ENCODE measurements at regions not wholly inside any gene's neighbourhood (a gene's known extent, or its start where the extent isn't known, plus 50 kb on each side); places are given as distances from the start of the nearest gene placed in this dataset.
"Not testable (repeated sequence)": the region's sequence is repeated elsewhere in the genome, so short reads cannot be mapped to it uniquely, and the experiment has no call there.

DNA sequence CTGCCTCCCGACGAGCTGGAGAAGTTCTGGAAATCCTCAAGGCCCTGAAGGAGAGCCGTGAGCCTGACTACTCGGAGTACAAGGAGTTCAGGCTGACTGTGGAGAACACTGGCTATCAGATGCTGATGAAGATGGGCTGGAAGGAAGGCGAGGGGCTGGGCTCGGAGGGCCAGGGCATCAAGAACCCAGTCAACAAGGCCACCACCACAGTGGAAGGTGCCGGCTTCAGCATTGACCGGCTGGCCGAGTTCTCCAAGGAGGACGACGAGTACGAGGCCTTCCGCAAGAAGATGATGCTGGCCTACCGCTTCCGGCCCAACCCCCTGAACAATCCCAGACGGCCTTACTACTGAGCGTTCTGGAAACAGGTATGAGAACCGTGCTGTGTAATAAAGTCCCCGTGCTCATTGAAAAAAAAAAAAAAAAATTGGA is 366.1 kb upstream of the ATXN7L3B start:
- no peaks in the 10 kb centered on the region for H3K9me2 ChIP-seq (ENCODE audit: insufficient read depth, low read length)
- H3K9me3 ChIP-seq (ENCODE audit: low read length): no peaks in the 10 kb centered on the region
- no peaks in the 10 kb centered on the region for H3K27me3 ChIP-seq (ENCODE audit: insufficient read depth, low read depth, low read length)
- no peaks in the 10 kb centered on the region for H3K79me2 ChIP-seq (replicated peaks; ENCODE audit: insufficient read depth, low read length)
- no peak overlapping the region for H2AFZ ChIP-seq (ENCODE audit: low read depth, low read length)
- H3K27ac ChIP-seq (ENCODE audit: low read length): no peak overlapping the region
- TF ChIP-seq, protein P1, sequence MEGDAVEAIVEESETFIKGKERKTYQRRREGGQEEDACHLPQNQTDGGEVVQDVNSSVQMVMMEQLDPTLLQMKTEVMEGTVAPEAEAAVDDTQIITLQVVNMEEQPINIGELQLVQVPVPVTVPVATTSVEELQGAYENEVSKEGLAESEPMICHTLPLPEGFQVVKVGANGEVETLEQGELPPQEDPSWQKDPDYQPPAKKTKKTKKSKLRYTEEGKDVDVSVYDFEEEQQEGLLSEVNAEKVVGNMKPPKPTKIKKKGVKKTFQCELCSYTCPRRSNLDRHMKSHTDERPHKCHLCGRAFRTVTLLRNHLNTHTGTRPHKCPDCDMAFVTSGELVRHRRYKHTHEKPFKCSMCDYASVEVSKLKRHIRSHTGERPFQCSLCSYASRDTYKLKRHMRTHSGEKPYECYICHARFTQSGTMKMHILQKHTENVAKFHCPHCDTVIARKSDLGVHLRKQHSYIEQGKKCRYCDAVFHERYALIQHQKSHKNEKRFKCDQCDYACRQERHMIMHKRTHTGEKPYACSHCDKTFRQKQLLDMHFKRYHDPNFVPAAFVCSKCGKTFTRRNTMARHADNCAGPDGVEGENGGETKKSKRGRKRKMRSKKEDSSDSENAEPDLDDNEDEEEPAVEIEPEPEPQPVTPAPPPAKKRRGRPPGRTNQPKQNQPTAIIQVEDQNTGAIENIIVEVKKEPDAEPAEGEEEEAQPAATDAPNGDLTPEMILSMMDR (IDR thresholded peaks at IDR 0.05; ENCODE audit: poor library complexity, severe bottlenecking): no peak
- TF ChIP-seq MXI1 (conservative IDR thresholded peaks at IDR 0.05; ENCODE audit: poor library complexity, severe bottlenecking) (no peak), EP300 (conservative IDR thresholded peaks at IDR 0.05; ENCODE audit: poor library complexity, severe bottlenecking) (no peak), TAF1 (IDR thresholded peaks at IDR 0.05; ENCODE audit: low read depth) (no peak), RAD21 (conservative IDR thresholded peaks at IDR 0.05) (no peak), SMC3 (conservative IDR thresholded peaks at IDR 0.05; ENCODE audit: poor library complexity) (no peak), EZH2 (IDR thresholded peaks at IDR 0.05; ENCODE audit: borderline replicate concordance, insufficient read depth, low read length, poor library complexity, severe bottlenecking) (no peak), POLR2AphosphoS5 (IDR thresholded peaks at IDR 0.05) (no peak)
- TF ChIP-seq, protein P2, sequence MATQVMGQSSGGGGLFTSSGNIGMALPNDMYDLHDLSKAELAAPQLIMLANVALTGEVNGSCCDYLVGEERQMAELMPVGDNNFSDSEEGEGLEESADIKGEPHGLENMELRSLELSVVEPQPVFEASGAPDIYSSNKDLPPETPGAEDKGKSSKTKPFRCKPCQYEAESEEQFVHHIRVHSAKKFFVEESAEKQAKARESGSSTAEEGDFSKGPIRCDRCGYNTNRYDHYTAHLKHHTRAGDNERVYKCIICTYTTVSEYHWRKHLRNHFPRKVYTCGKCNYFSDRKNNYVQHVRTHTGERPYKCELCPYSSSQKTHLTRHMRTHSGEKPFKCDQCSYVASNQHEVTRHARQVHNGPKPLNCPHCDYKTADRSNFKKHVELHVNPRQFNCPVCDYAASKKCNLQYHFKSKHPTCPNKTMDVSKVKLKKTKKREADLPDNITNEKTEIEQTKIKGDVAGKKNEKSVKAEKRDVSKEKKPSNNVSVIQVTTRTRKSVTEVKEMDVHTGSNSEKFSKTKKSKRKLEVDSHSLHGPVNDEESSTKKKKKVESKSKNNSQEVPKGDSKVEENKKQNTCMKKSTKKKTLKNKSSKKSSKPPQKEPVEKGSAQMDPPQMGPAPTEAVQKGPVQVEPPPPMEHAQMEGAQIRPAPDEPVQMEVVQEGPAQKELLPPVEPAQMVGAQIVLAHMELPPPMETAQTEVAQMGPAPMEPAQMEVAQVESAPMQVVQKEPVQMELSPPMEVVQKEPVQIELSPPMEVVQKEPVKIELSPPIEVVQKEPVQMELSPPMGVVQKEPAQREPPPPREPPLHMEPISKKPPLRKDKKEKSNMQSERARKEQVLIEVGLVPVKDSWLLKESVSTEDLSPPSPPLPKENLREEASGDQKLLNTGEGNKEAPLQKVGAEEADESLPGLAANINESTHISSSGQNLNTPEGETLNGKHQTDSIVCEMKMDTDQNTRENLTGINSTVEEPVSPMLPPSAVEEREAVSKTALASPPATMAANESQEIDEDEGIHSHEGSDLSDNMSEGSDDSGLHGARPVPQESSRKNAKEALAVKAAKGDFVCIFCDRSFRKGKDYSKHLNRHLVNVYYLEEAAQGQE (IDR thresholded peaks at IDR 0.05; ENCODE audit: borderline replicate concordance): no peak
- no peaks in the 10 kb centered on the region for H4K20me1 ChIP-seq (ENCODE audit: insufficient read depth)
- H3K4me3 ChIP-seq (ENCODE audit: low read length): no peak overlapping the region
- H3K9ac ChIP-seq (ENCODE audit: low read length): no peak overlapping the region
- no peak overlapping the region for H3K4me2 ChIP-seq (ENCODE audit: low read length)
- H3F3A ChIP-seq (ENCODE audit: insufficient read depth, low read length, poor library complexity, severe bottlenecking): no peaks in the 10 kb centered on the region
- H3K36me3 ChIP-seq (ENCODE audit: insufficient read depth, low read length): no peaks in the 10 kb centered on the region

DNA sequence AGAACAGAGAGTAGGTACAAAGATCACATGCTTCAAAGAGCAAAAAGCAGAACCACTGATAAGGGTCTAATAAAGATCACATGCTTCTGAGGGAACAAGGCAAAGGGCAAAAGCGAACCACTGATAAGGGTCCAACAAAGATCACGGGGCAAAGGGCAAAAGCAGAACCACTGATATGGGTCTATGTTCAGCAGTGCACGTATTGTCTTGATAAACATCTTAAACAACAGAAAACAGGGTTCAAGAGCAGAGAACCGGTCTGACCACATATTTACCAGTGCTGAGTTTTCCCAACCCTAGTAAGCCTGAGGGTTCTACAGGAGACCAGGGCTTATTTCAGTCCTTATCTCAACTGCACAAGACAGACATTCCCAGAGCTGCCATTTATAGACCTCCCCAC is 362.7 kb upstream of the ATXN7L3B start:
- not testable (repeated sequence) for H3F3A ChIP-seq (ENCODE audit: insufficient read depth, low read length, poor library complexity, severe bottlenecking); H4K20me1 ChIP-seq (ENCODE audit: insufficient read depth); H3K36me3 ChIP-seq (ENCODE audit: insufficient read depth, low read length); H3K4me2 ChIP-seq (ENCODE audit: low read length); H3K27ac ChIP-seq (ENCODE audit: low read length); H3K9me2 ChIP-seq (ENCODE audit: insufficient read depth, low read length); H3K27me3 ChIP-seq (ENCODE audit: insufficient read depth, low read depth, low read length); H3K9me3 ChIP-seq (ENCODE audit: low read length); H3K4me3 ChIP-seq (ENCODE audit: low read length); H2AFZ ChIP-seq (ENCODE audit: low read depth, low read length); H3K9ac ChIP-seq (ENCODE audit: low read length); H3K79me2 ChIP-seq (replicated peaks; ENCODE audit: insufficient read depth, low read length)

DNA sequence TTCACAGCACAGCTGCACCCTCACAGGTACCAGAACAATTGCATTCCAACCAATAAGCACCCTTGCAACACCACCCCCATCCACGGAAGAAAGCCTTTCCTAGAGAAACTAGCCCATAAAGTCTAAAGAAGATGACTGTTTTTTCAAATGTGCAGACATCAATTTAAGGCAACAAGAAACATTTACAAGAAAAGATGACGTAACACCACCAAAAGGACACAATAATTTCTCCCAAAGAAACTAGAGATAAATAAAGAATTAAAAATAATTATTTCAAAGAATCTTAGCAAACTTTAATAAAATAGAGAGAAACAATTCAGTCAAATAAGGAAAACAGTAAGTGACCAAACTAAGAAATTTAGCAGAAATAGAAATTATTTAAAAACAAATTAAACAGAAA is 352.3 kb upstream of the ATXN7L3B start:
- H3K9ac ChIP-seq (ENCODE audit: low read length): no peak overlapping the region
- no peaks in the 10 kb centered on the region for H3F3A ChIP-seq (ENCODE audit: insufficient read depth, low read length, poor library complexity, severe bottlenecking)
- TF ChIP-seq, protein P2 (IDR thresholded peaks at IDR 0.05; ENCODE audit: borderline replicate concordance): no peak
- TF ChIP-seq RAD21 (conservative IDR thresholded peaks at IDR 0.05) (no peak), POLR2AphosphoS5 (IDR thresholded peaks at IDR 0.05) (no peak), MXI1 (conservative IDR thresholded peaks at IDR 0.05; ENCODE audit: poor library complexity, severe bottlenecking) (no peak), SMC3 (conservative IDR thresholded peaks at IDR 0.05; ENCODE audit: poor library complexity) (no peak), TAF1 (IDR thresholded peaks at IDR 0.05; ENCODE audit: low read depth) (no peak), EZH2 (IDR thresholded peaks at IDR 0.05; ENCODE audit: borderline replicate concordance, insufficient read depth, low read length, poor library complexity, severe bottlenecking) (no peak), EP300 (conservative IDR thresholded peaks at IDR 0.05; ENCODE audit: poor library complexity, severe bottlenecking) (no peak)
- TF ChIP-seq, protein P1 (IDR thresholded peaks at IDR 0.05; ENCODE audit: poor library complexity, severe bottlenecking): no peak
- H3K27ac ChIP-seq (ENCODE audit: low read length): no peak overlapping the region
- H3K9me2 ChIP-seq (ENCODE audit: insufficient read depth, low read length): no peaks in the 10 kb centered on the region
- no peaks in the 10 kb centered on the region for H3K79me2 ChIP-seq (replicated peaks; ENCODE audit: insufficient read depth, low read length)
- no peak overlapping the region for H2AFZ ChIP-seq (ENCODE audit: low read depth, low read length)
- H3K9me3 ChIP-seq (ENCODE audit: low read length): no peaks in the 10 kb centered on the region
- no peaks in the 10 kb centered on the region for H4K20me1 ChIP-seq (ENCODE audit: insufficient read depth)
- H3K4me2 ChIP-seq (ENCODE audit: low read length): no peak overlapping the region
- no peaks in the 10 kb centered on the region for H3K36me3 ChIP-seq (ENCODE audit: insufficient read depth, low read length)
- no peaks in the 10 kb centered on the region for H3K27me3 ChIP-seq (ENCODE audit: insufficient read depth, low read depth, low read length)
- no peak overlapping the region for H3K4me3 ChIP-seq (ENCODE audit: low read length)

Data from neural cell (in vitro differentiated cells).